Caco-2 (cell line): ENCODE measurements at regions not wholly inside any gene's neighbourhood (a gene's known extent, or its start where the extent isn't known, plus 50 kb on each side); places are given as distances from the start of the nearest gene placed in this dataset.

ENCODE experiments used
- BruUV-seq: library from RNA; stranded (reverse); fragments of 400-500 nt; replicated peaks from 2 replicates; lab custom pipeline; 2021; lab: Mats Ljungman, UMichigan
- CTCF ChIA-PET: fragments of 300-600 bp; sonication (Branson Sonifier 250); formaldehyde crosslinking; loops from one replicate; lab custom pipeline; 2022; ENCODE audit warnings: antibody characterized with exemption; lab: Charles Lee
- POLR2A ChIA-PET: fragments of 300-600 bp; sonication (Branson Sonifier 250); formaldehyde crosslinking; loops from one replicate; lab custom pipeline; 2022; ENCODE audit warnings: antibody characterized with exemption; lab: Charles Lee
- DNase-seq, 2 experiments: peaks; one replicate each; pipeline versions ENCODE4 v3.0.0 to v3.0.0-alpha.2; 2020 to 2022
- H3K27me3 ChIP-seq: replicated peaks from 2 replicates; pipeline ENCODE4 v1.6.0; 2011; ENCODE audit warnings: low read length; ENCODE audit not compliant: control insufficient read depth, insufficient read depth
- H3K36me3 ChIP-seq: 2 replicates; pipeline ENCODE4 v1.5.1; 2011; ENCODE audit warnings: low read length; ENCODE audit not compliant: control insufficient read depth, insufficient read depth
- H3K4me1 ChIP-seq: fragments of 250-450 bp; sonication (Bioruptor Pico); 2 replicates; pipeline ENCODE4 v1.5.1; 2020; ENCODE audit warnings: mild to moderate bottlenecking
- H3K4me3 ChIP-seq: 2 replicates; pipeline ENCODE4 v1.5.1; 2011; ENCODE audit warnings: low read depth, mild to moderate bottlenecking, control low read depth, low read length
- H3K9me3 ChIP-seq: fragments of 250-450 bp; sonication (Bioruptor Pico); 2 replicates; pipeline ENCODE4 v1.5.1; 2020; ENCODE audit warnings: mild to moderate bottlenecking, moderate library complexity
- H3K27ac Mint-ChIP-seq: one replicate; pipeline ENCODE4 v1.8.0; 2022; ENCODE audit warnings: mixed read lengths; ENCODE audit not compliant: unreplicated experiment
- H3K27me3 Mint-ChIP-seq: one replicate; pipeline ENCODE4 v1.8.0; 2022; ENCODE audit warnings: mixed read lengths; ENCODE audit not compliant: insufficient read depth, unreplicated experiment
- H3K36me3 Mint-ChIP-seq: one replicate; pipeline ENCODE4 v1.8.0; 2022; ENCODE audit warnings: mild to moderate bottlenecking, mixed read lengths; ENCODE audit not compliant: insufficient read depth, unreplicated experiment
- H3K4me1 Mint-ChIP-seq: one replicate; pipeline ENCODE4 v1.8.0; 2022; ENCODE audit warnings: low read depth, mixed read lengths; ENCODE audit not compliant: unreplicated experiment
- H3K4me3 Mint-ChIP-seq: one replicate; pipeline ENCODE4 v1.8.0; 2022; ENCODE audit warnings: mild to moderate bottlenecking, moderate library complexity, mixed read lengths; ENCODE audit not compliant: unreplicated experiment
- H3K9me3 Mint-ChIP-seq: one replicate; pipeline ENCODE4 v1.8.0; 2022; ENCODE audit warnings: mixed read lengths; ENCODE audit not compliant: unreplicated experiment
- CTCF ChIP-seq, 2 experiments: fragments of 200-600 bp in 1 of 2; IDR thresholded peaks; 1 replicate in 1 of 2; 2 replicates in 1 of 2; pipeline versions ENCODE4 v1.5.1 to v1.8.0; 2011 to 2022; ENCODE audit warnings: antibody characterized with exemption in 1 of 2, control low read depth in 1 of 2, inconsistent platforms in 1 of 2, low read depth in 1 of 2, low read length in 1 of 2, mild to moderate bottlenecking in 1 of 2, moderate library complexity in 1 of 2; ENCODE audit not compliant: insufficient read depth in 1 of 2, severe bottlenecking in 1 of 2, unreplicated experiment in 1 of 2
- intact Hi-C: fragments of 100-400 bp; cut with micrococcal nuclease; formaldehyde crosslinking; loops from one replicate; pipeline ENCODE4 v1.10.0; 2022; ENCODE audit not compliant: unreplicated experiment

GRCh38 chr9:88071331-88071730 is 66.9 kb downstream of the SPATA31C2 start:
- no peak for TF ChIP-seq CTCF (IDR thresholded peaks at IDR 0.05; ENCODE audit: insufficient read depth in 1 of 2, low read depth in 1 of 2, low read length in 1 of 2, severe bottlenecking in 1 of 2, unreplicated experiment in 1 of 2)
- no peaks in the 10 kb centered on the region for H3K36me3 ChIP-seq
- no peak overlapping the region for H3K27ac Mint-ChIP-seq
- DNase-seq, result no peak
- no peak overlapping the region for H3K4me3 Mint-ChIP-seq
- no peaks in the 10 kb centered on the region for H3K27me3 Mint-ChIP-seq
- intact Hi-C loops, result no loop called here
- H3K4me1 Mint-ChIP-seq, result no peaks in the 10 kb centered on the region
- POLR2A ChIA-PET, result no interaction called here
- H3K4me1 ChIP-seq, result no peaks in the 10 kb centered on the region
- CTCF ChIA-PET, result no interaction called here
- no peaks in the 10 kb centered on the region for H3K9me3 ChIP-seq
- H3K27me3 ChIP-seq, result no peaks in the 10 kb centered on the region
- BruUV-seq, result no TSS peak
- H3K4me3 ChIP-seq, result no peak overlapping the region
- no peaks in the 10 kb centered on the region for H3K36me3 Mint-ChIP-seq
- H3K9me3 Mint-ChIP-seq, result no peaks in the 10 kb centered on the region

DNA sequence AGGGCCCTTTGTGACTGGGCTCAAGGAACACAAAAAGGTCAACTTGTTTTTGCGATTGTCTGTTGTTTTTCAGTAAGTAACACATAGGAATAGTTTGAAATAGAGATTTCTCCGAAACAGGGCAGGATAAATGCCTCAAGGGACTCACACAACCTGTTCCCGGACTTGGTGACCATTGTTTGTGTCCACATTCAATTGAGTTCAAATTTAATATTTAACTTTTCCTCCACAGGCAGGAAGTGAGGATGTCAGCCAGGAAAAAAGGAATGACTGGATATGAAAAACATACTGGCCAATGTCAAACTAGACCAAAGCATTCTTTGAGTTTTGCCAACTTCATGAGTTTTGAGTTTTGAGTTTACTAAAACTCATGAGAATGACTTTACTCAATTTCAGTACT is 72.7 kb downstream of the SPATA31C2 start:
- TF ChIP-seq CTCF (IDR thresholded peaks at IDR 0.05; ENCODE audit: insufficient read depth in 1 of 2, low read depth in 1 of 2, low read length in 1 of 2, severe bottlenecking in 1 of 2, unreplicated experiment in 1 of 2), result no peak
- no peak overlapping the region for H3K27ac Mint-ChIP-seq
- no peaks in the 10 kb centered on the region for H3K4me1 ChIP-seq
- no peaks in the 10 kb centered on the region for H3K4me1 Mint-ChIP-seq
- no peaks in the 10 kb centered on the region for H3K36me3 ChIP-seq
- BruUV-seq, result no TSS peak
- H3K27me3 Mint-ChIP-seq, result no peaks in the 10 kb centered on the region
- no peaks in the 10 kb centered on the region for H3K27me3 ChIP-seq
- DNase-seq, result no peak
- H3K9me3 ChIP-seq, result no peaks in the 10 kb centered on the region
- no peak overlapping the region for H3K4me3 Mint-ChIP-seq
- H3K4me3 ChIP-seq, result no peak overlapping the region
- ChIA-PET POLR2A (no interaction called here), CTCF (no interaction called here)
- no peaks in the 10 kb centered on the region for H3K36me3 Mint-ChIP-seq
- intact Hi-C loops, result no loop called here
- H3K9me3 Mint-ChIP-seq, result no peaks in the 10 kb centered on the region

DNA sequence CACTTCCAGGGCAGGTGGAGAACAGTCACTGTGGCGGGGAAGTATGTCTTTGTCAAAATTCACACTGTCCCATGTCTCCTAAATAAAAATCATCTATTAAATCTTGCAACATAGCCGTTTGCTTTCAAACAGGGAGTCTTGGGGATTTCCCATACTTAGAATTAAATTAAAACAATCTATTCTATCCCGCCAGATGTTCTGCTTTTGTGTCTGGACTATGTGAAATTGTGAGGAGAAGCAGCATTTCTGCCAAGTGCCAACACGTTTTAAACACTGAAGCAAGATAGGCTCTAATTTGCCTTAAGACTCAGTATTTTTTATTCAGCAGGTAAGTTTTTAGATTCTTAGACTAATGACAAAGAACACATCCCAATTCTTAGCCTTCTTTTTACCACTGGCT is 73.7 kb downstream of the SPATA31C2 start:
- ChIA-PET POLR2A (no interaction called here), CTCF (no interaction called here)
- intact Hi-C loops, result no loop called here
- DNase-seq, result no peak
- Mint-ChIP-seq H3K9me3 (no peaks in the 10 kb centered on the region), H3K4me3 (no peak overlapping the region), H3K36me3 (no peaks in the 10 kb centered on the region), H3K27me3 (no peaks in the 10 kb centered on the region), H3K27ac (no peak overlapping the region), H3K4me1 (no peaks in the 10 kb centered on the region)
- H3K36me3 ChIP-seq, result no peaks in the 10 kb centered on the region
- no peaks in the 10 kb centered on the region for H3K4me1 ChIP-seq
- TF ChIP-seq CTCF (IDR thresholded peaks at IDR 0.05; ENCODE audit: insufficient read depth in 1 of 2, low read depth in 1 of 2, low read length in 1 of 2, severe bottlenecking in 1 of 2, unreplicated experiment in 1 of 2), result no peak
- H3K27me3 ChIP-seq, result no peaks in the 10 kb centered on the region
- H3K4me3 ChIP-seq, result no peak overlapping the region
- no peaks in the 10 kb centered on the region for H3K9me3 ChIP-seq
- BruUV-seq, result no TSS peak
